GM19238 (cell line): ENCODE measurements at regions not wholly inside any gene's neighbourhood (a gene's known extent, or its start where the extent isn't known, plus 50 kb on each side); places are given as distances from the start of the nearest gene placed in this dataset.

ENCODE experiments used
- DNase-seq: peaks from one replicate; pipeline ENCODE4 v3.0.0; 2011; ENCODE audit warnings: low spot score; ENCODE audit not compliant: insufficient read length

- DNase-seq: no peak
Measured at GRCh38 chrX:46447384-46447783, 97.8 kb downstream of the ZNF674 start.

- DNase-seq: peak; percentile 74
Measured at GRCh38 chrX:46446727-46447378, 98.4 kb downstream of the ZNF674 start.

GRCh38 chrX:46444011-46444410, 101.2 kb downstream of the ZNF674 start:
- no peak for DNase-seq

- DNase-seq: no peak
Measured at GRCh38 chrX:46436744-46437143, 108.5 kb downstream of the ZNF674 start.

- no peak for DNase-seq
Measured at GRCh38 chrX:46433892-46434291, 111.3 kb downstream of the ZNF674 start.

GRCh38 chrX:46408553-46409407, 136.4 kb downstream of the ZNF674 start:
- peak; percentile 30 for DNase-seq

- DNase-seq: no peak
Measured at GRCh38 chrX:46407753-46408130, 137.5 kb downstream of the ZNF674 start.

GRCh38 chrX:46407036-46407752, 138.0 kb downstream of the ZNF674 start:
- DNase-seq: no peak

GRCh38 chrX:46404774-46405173, 140.4 kb downstream of the ZNF674 start:
- DNase-seq: no peak

- DNase-seq: no peak
Measured at GRCh38 chrX:46400530-46401443, 144.4 kb downstream of the ZNF674 start.

- no peak for DNase-seq
Measured at GRCh38 chrX:46398874-46399273, 146.3 kb downstream of the ZNF674 start.

GRCh38 chrX:46398126-46398525, 147.1 kb downstream of the ZNF674 start:
- no peak for DNase-seq

GRCh38 chrX:46386511-46386910, 158.7 kb downstream of the ZNF674 start:
- DNase-seq: no peak

GRCh38 chrX:46383006-46383405, 162.2 kb downstream of the ZNF674 start:
- no peak for DNase-seq

- DNase-seq: no peak
Measured at GRCh38 chrX:46382595-46382994, 162.6 kb downstream of the ZNF674 start.

GRCh38 chrX:46381630-46382029, 163.6 kb downstream of the ZNF674 start:
- no peak for DNase-seq

- no peak for DNase-seq
Measured at GRCh38 chrX:46380148-46380752, 165.0 kb downstream of the ZNF674 start.

- no peak for DNase-seq
Measured at GRCh38 chrX:46376246-46376885, 168.9 kb downstream of the ZNF674 start.

- DNase-seq: no peak
Measured at GRCh38 chrX:46375831-46376230, 169.4 kb downstream of the ZNF674 start.

- no peak for DNase-seq
Measured at GRCh38 chrX:46374371-46374770, 170.8 kb downstream of the ZNF674 start.
